Right lobe of liver (tissue), 4 donors: ENCODE measurements at regions not wholly inside any gene's neighbourhood (a gene's known extent, or its start where the extent isn't known, plus 50 kb on each side); places are given as distances from the start of the nearest gene placed in this dataset.

Experiments used
- POLR2A ChIP-seq: fragments of 450-650 bp; IDR thresholded peaks from one replicate; pipeline ENCODE4 v1.6.1; 2017; ENCODE audit warnings: antibody characterized with exemption, mild to moderate bottlenecking
- TF ChIP-seq, protein P1 (sequence below), 4 donors: fragments of 200-600 bp in 3 of 4; fragments of 450-650 bp in 1 of 4; IDR thresholded peaks; one replicate each; pipeline versions ENCODE4 v1.5.1 to v1.8.0; 2016 to 2022; ENCODE audit warnings: antibody characterized with exemption in 4 of 4, mild to moderate bottlenecking in 2 of 4
- donor health status: DM: no; HTN: no; CAD: no.
- donor health status: DM: no; HTN: no; CAD: no.
- donor health status: DM: no; HTN: yes; CAD: no.

DNA sequence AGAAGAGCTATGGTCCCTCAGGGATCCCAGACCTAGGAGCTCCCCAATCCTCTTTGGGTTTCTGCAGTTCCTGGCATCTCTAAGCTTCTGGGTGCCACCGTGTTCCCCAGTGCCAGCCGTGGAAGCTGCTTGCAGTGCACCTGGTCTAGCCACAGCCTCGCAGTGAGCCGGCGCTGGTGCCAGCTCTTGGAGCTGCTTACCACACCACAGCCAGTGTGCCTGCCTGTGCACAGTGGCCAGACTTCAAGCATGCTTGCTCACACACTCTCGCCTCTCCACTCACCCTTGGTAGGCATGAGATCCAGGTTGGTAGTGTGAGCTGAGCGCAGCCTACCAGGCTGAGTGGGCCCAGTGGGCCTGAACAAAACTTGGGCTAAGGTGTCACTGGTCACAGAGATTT lies 971.9 kb downstream of the DCDC2C start:
- TF ChIP-seq, protein P1, sequence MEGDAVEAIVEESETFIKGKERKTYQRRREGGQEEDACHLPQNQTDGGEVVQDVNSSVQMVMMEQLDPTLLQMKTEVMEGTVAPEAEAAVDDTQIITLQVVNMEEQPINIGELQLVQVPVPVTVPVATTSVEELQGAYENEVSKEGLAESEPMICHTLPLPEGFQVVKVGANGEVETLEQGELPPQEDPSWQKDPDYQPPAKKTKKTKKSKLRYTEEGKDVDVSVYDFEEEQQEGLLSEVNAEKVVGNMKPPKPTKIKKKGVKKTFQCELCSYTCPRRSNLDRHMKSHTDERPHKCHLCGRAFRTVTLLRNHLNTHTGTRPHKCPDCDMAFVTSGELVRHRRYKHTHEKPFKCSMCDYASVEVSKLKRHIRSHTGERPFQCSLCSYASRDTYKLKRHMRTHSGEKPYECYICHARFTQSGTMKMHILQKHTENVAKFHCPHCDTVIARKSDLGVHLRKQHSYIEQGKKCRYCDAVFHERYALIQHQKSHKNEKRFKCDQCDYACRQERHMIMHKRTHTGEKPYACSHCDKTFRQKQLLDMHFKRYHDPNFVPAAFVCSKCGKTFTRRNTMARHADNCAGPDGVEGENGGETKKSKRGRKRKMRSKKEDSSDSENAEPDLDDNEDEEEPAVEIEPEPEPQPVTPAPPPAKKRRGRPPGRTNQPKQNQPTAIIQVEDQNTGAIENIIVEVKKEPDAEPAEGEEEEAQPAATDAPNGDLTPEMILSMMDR (IDR thresholded peaks at IDR 0.05) = no peak
- no peak for TF ChIP-seq POLR2A
